PC-3 (cell line): ENCODE measurements at regions not wholly inside any gene's neighbourhood (a gene's known extent, or its start where the extent isn't known, plus 50 kb on each side); places are given as distances from the start of the nearest gene placed in this dataset.

ENCODE experiments used
- EZH2 ChIP-seq: fragments of 300-600 bp; sonication (generic); IDR thresholded peaks from one replicate; pipeline ENCODE4 v1.6.1; 2017; ENCODE audit warnings: antibody characterized with exemption, mild to moderate bottlenecking, low read length; ENCODE audit not compliant: unreplicated experiment
- EZH2phosphoT487 ChIP-seq: fragments of 300-600 bp; sonication (generic); IDR thresholded peaks from 2 replicates; pipeline ENCODE4 v1.6.1; 2018; ENCODE audit warnings: mild to moderate bottlenecking, antibody characterized with exemption, low read length, borderline replicate concordance
- TF ChIP-seq, protein P1 (sequence below): fragments of 300-600 bp; sonication (generic); conservative IDR thresholded peaks from 2 replicates; pipeline ENCODE4 v1.5.1; 2017; ENCODE audit warnings: antibody characterized with exemption, low read depth, mild to moderate bottlenecking, low read length

DNA sequence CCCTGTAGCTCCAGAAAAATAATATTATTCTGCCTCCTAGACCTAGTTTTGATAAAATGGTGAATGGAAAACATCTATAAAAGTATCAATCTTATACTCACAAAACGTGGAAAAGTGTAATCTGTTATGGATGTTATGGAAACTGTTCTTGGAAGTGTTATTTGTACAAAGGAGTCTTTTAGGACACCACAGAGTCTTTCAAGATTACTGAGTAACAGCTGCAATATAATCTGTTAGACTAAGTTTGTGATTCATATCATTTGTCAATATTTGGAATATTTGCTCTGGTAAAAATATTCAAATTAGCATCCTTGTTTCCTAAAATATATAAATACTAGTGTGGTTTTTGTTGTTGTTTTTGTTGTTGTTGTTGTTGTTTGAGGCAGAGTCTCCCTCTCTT lies 87.9 kb downstream of the RAD51AP2 start:
- TF ChIP-seq, protein P1, sequence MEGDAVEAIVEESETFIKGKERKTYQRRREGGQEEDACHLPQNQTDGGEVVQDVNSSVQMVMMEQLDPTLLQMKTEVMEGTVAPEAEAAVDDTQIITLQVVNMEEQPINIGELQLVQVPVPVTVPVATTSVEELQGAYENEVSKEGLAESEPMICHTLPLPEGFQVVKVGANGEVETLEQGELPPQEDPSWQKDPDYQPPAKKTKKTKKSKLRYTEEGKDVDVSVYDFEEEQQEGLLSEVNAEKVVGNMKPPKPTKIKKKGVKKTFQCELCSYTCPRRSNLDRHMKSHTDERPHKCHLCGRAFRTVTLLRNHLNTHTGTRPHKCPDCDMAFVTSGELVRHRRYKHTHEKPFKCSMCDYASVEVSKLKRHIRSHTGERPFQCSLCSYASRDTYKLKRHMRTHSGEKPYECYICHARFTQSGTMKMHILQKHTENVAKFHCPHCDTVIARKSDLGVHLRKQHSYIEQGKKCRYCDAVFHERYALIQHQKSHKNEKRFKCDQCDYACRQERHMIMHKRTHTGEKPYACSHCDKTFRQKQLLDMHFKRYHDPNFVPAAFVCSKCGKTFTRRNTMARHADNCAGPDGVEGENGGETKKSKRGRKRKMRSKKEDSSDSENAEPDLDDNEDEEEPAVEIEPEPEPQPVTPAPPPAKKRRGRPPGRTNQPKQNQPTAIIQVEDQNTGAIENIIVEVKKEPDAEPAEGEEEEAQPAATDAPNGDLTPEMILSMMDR: no peak
- TF ChIP-seq EZH2 (no peak), EZH2phosphoT487 (no peak)
